ENCODE measurements at regions not wholly inside any gene's neighbourhood (a gene's known extent, or its start where the extent isn't known, plus 50 kb on each side); places are given as distances from the start of the nearest gene placed in this dataset.

GRCh38 chr5:57334475-57334874 lies 148.1 kb downstream of the ACTBL2 start:
- Mint-ChIP-seq H3K36me3 (ENCODE audit: low read depth) (no peaks in the 10 kb centered on the region), H3K9me3 (no peaks in the 10 kb centered on the region), H3K27ac (no peak overlapping the region), H3K4me3 (no peak overlapping the region), H3K27me3 (ENCODE audit: insufficient read depth) (peaks cover 1% of the 10 kb centered on the region), H3K4me1 (peaks cover 4% of the 10 kb centered on the region)
- H3K9ac ChIP-seq (ENCODE audit: extremely low read depth, low read length, poor library complexity, severe bottlenecking), result no peak overlapping the region
- peaks cover 3% of the 10 kb centered on the region for H3K4me1 ChIP-seq (ENCODE audit: control insufficient read depth, insufficient read depth, low read length)
- no peaks in the 10 kb centered on the region for H3K9me3 ChIP-seq (ENCODE audit: control insufficient read depth, low read length)
- H3K27me3 ChIP-seq (ENCODE audit: control insufficient read depth, insufficient read depth, low read length, poor library complexity, severe bottlenecking), result no peaks in the 10 kb centered on the region
- no peak for TF ChIP-seq CTCF (conservative IDR thresholded peaks at IDR 0.05)
- DNase-seq, result no peak
- no peak overlapping the region for H3K27ac ChIP-seq (ENCODE audit: low read depth, low read length)
- H3K4me3 ChIP-seq (ENCODE audit: low read length), result no peak overlapping the region
- H3K36me3 ChIP-seq (ENCODE audit: control insufficient read depth, insufficient read depth, low read length), result no peaks in the 10 kb centered on the region
- WGBS, 2 experiments (ENCODE audit: insufficient coverage in 1 of 2, insufficient read length in 1 of 2), result 82% methylated on average over 1 of the region's 1 CpG; no CpG with 5 or more reads in 1 of the 2 experiments

GRCh38 chr5:57332361-57332760 lies 150.2 kb downstream of the ACTBL2 start:
- H3K36me3 ChIP-seq (ENCODE audit: control insufficient read depth, insufficient read depth, low read length), result no peaks in the 10 kb centered on the region
- DNase-seq, result no peak
- H3K36me3 Mint-ChIP-seq (ENCODE audit: low read depth), result no peaks in the 10 kb centered on the region
- H3K4me3 Mint-ChIP-seq, result no peak overlapping the region
- H3K27me3 ChIP-seq (ENCODE audit: control insufficient read depth, insufficient read depth, low read length, poor library complexity, severe bottlenecking), result no peaks in the 10 kb centered on the region
- no peak for TF ChIP-seq CTCF (conservative IDR thresholded peaks at IDR 0.05)
- no peaks in the 10 kb centered on the region for H3K9me3 Mint-ChIP-seq
- no peak overlapping the region for H3K9ac ChIP-seq (ENCODE audit: extremely low read depth, low read length, poor library complexity, severe bottlenecking)
- H3K27me3 Mint-ChIP-seq (ENCODE audit: insufficient read depth), result peaks cover 1% of the 10 kb centered on the region
- H3K4me1 ChIP-seq (ENCODE audit: control insufficient read depth, insufficient read depth, low read length), result no peaks in the 10 kb centered on the region
- WGBS, 2 experiments (ENCODE audit: insufficient coverage in 1 of 2, insufficient read length in 1 of 2), result 90 to 92% methylated on average over 3 to 4 of the region's 4 CpGs
- no peaks in the 10 kb centered on the region for H3K9me3 ChIP-seq (ENCODE audit: control insufficient read depth, low read length)
- no peak overlapping the region for H3K4me3 ChIP-seq (ENCODE audit: low read length)
- no peak overlapping the region for H3K27ac ChIP-seq (ENCODE audit: low read depth, low read length)
- no peak overlapping the region for H3K27ac Mint-ChIP-seq
- H3K4me1 Mint-ChIP-seq, result no peaks in the 10 kb centered on the region

- no peak overlapping the region for H3K9ac ChIP-seq (ENCODE audit: extremely low read depth, low read length, poor library complexity, severe bottlenecking)
Observed at GRCh38 chr5:57327561-57328367, 153.9 kb downstream of the GPBP1 start.

More at GRCh38 chr5:57327561-57328367, 153.9 kb downstream of the GPBP1 start:
- no peak overlapping the region for H3K27ac ChIP-seq (ENCODE audit: low read depth, low read length)
- no peak overlapping the region for H3K4me3 ChIP-seq (ENCODE audit: low read length)
- H3K36me3 ChIP-seq (ENCODE audit: control insufficient read depth, insufficient read depth, low read length), result no peaks in the 10 kb centered on the region
- Mint-ChIP-seq H3K9me3 (peaks cover 3% of the 10 kb centered on the region), H3K4me1 (no peaks in the 10 kb centered on the region), H3K36me3 (ENCODE audit: low read depth) (no peaks in the 10 kb centered on the region), H3K4me3 (no peak overlapping the region), H3K27ac (no peak overlapping the region), H3K27me3 (ENCODE audit: insufficient read depth) (no peaks in the 10 kb centered on the region)
- 83 to 93% methylated on average over 2 to 3 of the region's 3 CpGs for WGBS, 2 experiments (ENCODE audit: insufficient coverage in 1 of 2, insufficient read length in 1 of 2)
- DNase-seq, result no peak
- H3K27me3 ChIP-seq (ENCODE audit: control insufficient read depth, insufficient read depth, low read length, poor library complexity, severe bottlenecking), result no peaks in the 10 kb centered on the region
- H3K9me3 ChIP-seq (ENCODE audit: control insufficient read depth, low read length), result no peaks in the 10 kb centered on the region
- H3K4me1 ChIP-seq (ENCODE audit: control insufficient read depth, insufficient read depth, low read length), result no peaks in the 10 kb centered on the region
- TF ChIP-seq CTCF (conservative IDR thresholded peaks at IDR 0.05), result no peak
